HepG2 (cell line): ENCODE measurements at regions not wholly inside any gene's neighbourhood (a gene's known extent, or its start where the extent isn't known, plus 50 kb on each side); places are given as distances from the start of the nearest gene placed in this dataset.

Experiments
- HCFC1 ChIP-seq: fragments of 150-350 bp; IDR thresholded peaks from 2 replicates; pipeline ENCODE4 v1.6.1; 2014; ENCODE audit warnings: low read depth, low read length
- MAX ChIP-seq: IDR thresholded peaks from 2 replicates; pipeline ENCODE4 v1.6.1; 2012; ENCODE audit warnings: inconsistent platforms
- POLR2AphosphoS5 ChIP-seq: IDR thresholded peaks from 2 replicates; pipeline ENCODE4 v1.6.1; 2012; ENCODE audit warnings: low read depth, low read length
- PRDM10 ChIP-seq: sonication (generic); formaldehyde crosslinking; IDR thresholded peaks from 2 replicates; pipeline ENCODE4 v1.4.0; 2020; ENCODE audit warnings: low read depth, missing genetic modification reagents
- ZNF235 ChIP-seq: sonication (generic); formaldehyde crosslinking; IDR thresholded peaks from 2 replicates; pipeline ENCODE4 v1.8.1; 2023; ENCODE audit warnings: mild to moderate bottlenecking, missing genetic modification reagents, borderline replicate concordance
- ZNF318 ChIP-seq: sonication (generic); formaldehyde crosslinking; IDR thresholded peaks from 2 replicates; pipeline ENCODE4 v1.4.0; 2020; ENCODE audit warnings: mild to moderate bottlenecking, missing genetic modification reagents

GRCh38 chr12:77220586-77220985 is 155.2 kb upstream of the E2F7 start:
- TF ChIP-seq MAX (no peak), ZNF318 (CRISPR knock-in tag) (no peak), ZNF235 (CRISPR knock-in tag) (no peak), POLR2AphosphoS5 (no peak), PRDM10 (CRISPR knock-in tag) (no peak), HCFC1 (no peak)
